ENCODE measurements at regions not wholly inside any gene's neighbourhood (a gene's known extent, or its start where the extent isn't known, plus 50 kb on each side); places are given as distances from the start of the nearest gene placed in this dataset.

DNA sequence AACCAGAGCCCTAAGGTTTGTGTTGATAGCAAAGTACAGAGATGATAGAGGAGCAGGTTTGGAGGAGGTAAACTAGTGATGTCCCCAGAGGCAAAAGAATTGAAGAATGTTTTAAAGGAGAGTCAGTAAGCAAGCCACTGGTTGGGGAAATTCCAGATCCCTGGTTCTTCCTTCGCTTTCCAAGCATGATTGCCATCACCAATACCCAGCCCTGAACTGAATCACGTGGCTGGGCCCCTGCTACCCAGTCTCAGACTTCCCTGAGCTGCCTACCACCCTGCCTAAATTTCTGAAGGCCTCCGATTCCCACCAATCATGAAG lies 95.3 kb upstream of the FOXN2 start:
- Histone ChIP-seq H2AFZ (ENCODE audit: control insufficient read depth, low read length) (no peak overlapping the region), H3K36me3 (ENCODE audit: control insufficient read depth in 2 of 2, extremely low read depth in 1 of 2, insufficient read depth in 2 of 2, low read length in 2 of 2) (no peaks in the 10 kb centered on the region), H3K4me1 (ENCODE audit: control insufficient read depth, extremely low read depth, insufficient read depth, low read length) (no peaks in the 10 kb centered on the region), H3K9me3 (ENCODE audit: control insufficient read depth, low read depth, low read length) (no peaks in the 10 kb centered on the region), H3K27ac (ENCODE audit: control insufficient read depth, insufficient read depth, low read length) (no peak overlapping the region), H3K9me1 (ENCODE audit: control insufficient read depth, extremely low read depth, insufficient read depth, low read length) (no peaks in the 10 kb centered on the region), H3K79me2 (ENCODE audit: control insufficient read depth, insufficient read depth, low read length) (no peaks in the 10 kb centered on the region), H3K27me3 (ENCODE audit: control insufficient read depth, extremely low read depth, insufficient read depth, low read length) (no peaks in the 10 kb centered on the region), H3K4me3 (ENCODE audit: control insufficient read depth in 2 of 3, extremely low read depth in 1 of 3, insufficient read depth in 2 of 3, low read depth in 1 of 3, low read length in 3 of 3) (no peak overlapping the region), H4K20me1 (ENCODE audit: control insufficient read depth, extremely low read depth, insufficient read depth, low read length) (no peaks in the 10 kb centered on the region), H3K9ac (ENCODE audit: control insufficient read depth, extremely low read depth, insufficient read depth, low read length) (no peak overlapping the region), H3K4me2 (ENCODE audit: control insufficient read depth, extremely low read depth, insufficient read depth, low read depth, low read length) (no peak overlapping the region)
- FAIRE-seq (no peak), DNase-seq (ENCODE audit: low read depth, low spot score) (no peak)
- no peak for TF ChIP-seq EZH2 (IDR thresholded peaks at IDR 0.05; ENCODE audit: low read length)
- TF ChIP-seq, protein P1, sequence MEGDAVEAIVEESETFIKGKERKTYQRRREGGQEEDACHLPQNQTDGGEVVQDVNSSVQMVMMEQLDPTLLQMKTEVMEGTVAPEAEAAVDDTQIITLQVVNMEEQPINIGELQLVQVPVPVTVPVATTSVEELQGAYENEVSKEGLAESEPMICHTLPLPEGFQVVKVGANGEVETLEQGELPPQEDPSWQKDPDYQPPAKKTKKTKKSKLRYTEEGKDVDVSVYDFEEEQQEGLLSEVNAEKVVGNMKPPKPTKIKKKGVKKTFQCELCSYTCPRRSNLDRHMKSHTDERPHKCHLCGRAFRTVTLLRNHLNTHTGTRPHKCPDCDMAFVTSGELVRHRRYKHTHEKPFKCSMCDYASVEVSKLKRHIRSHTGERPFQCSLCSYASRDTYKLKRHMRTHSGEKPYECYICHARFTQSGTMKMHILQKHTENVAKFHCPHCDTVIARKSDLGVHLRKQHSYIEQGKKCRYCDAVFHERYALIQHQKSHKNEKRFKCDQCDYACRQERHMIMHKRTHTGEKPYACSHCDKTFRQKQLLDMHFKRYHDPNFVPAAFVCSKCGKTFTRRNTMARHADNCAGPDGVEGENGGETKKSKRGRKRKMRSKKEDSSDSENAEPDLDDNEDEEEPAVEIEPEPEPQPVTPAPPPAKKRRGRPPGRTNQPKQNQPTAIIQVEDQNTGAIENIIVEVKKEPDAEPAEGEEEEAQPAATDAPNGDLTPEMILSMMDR (optimal IDR thresholded peaks at IDR 0.05 in 1 of 3, IDR thresholded peaks at IDR 0.05 in 1 of 3, conservative IDR thresholded peaks at IDR 0.05 in 1 of 3; ENCODE audit: extremely low read depth in 1 of 3, insufficient read depth in 2 of 3, low read length in 3 of 3), result no peak
- dilution Hi-C loops (cut with MboI; ENCODE audit: extremely low pct_ligation_motif_present, low sequenced_read_pairs), result no loop called here

GRCh38 chr2:48219555-48220436 lies 94.7 kb upstream of the FOXN2 start:
- no peak overlapping the region for H3K9ac ChIP-seq (ENCODE audit: control insufficient read depth, extremely low read depth, insufficient read depth, low read length)
- TF ChIP-seq, protein P1 (optimal IDR thresholded peaks at IDR 0.05 in 1 of 3, IDR thresholded peaks at IDR 0.05 in 1 of 3, conservative IDR thresholded peaks at IDR 0.05 in 1 of 3; ENCODE audit: extremely low read depth in 1 of 3, insufficient read depth in 2 of 3, low read length in 3 of 3), result no peak
- TF ChIP-seq EZH2 (IDR thresholded peaks at IDR 0.05; ENCODE audit: low read length), result no peak
- DNase-seq (ENCODE audit: low read depth, low spot score) (no peak), FAIRE-seq (no peak)
- no peak overlapping the region for H3K4me2 ChIP-seq (ENCODE audit: control insufficient read depth, extremely low read depth, insufficient read depth, low read depth, low read length)
- H3K79me2 ChIP-seq (ENCODE audit: control insufficient read depth, insufficient read depth, low read length), result no peaks in the 10 kb centered on the region
- H2AFZ ChIP-seq (ENCODE audit: control insufficient read depth, low read length), result no peak overlapping the region
- no peaks in the 10 kb centered on the region for H3K36me3 ChIP-seq (ENCODE audit: control insufficient read depth in 2 of 2, extremely low read depth in 1 of 2, insufficient read depth in 2 of 2, low read length in 2 of 2)
- dilution Hi-C loops (cut with MboI; ENCODE audit: extremely low pct_ligation_motif_present, low sequenced_read_pairs), result no loop called here
- H3K9me3 ChIP-seq (ENCODE audit: control insufficient read depth, low read depth, low read length), result no peaks in the 10 kb centered on the region
- H3K9me1 ChIP-seq (ENCODE audit: control insufficient read depth, extremely low read depth, insufficient read depth, low read length), result no peaks in the 10 kb centered on the region
- H3K27me3 ChIP-seq (ENCODE audit: control insufficient read depth, extremely low read depth, insufficient read depth, low read length), result no peaks in the 10 kb centered on the region
- no peaks in the 10 kb centered on the region for H4K20me1 ChIP-seq (ENCODE audit: control insufficient read depth, extremely low read depth, insufficient read depth, low read length)
- H3K4me3 ChIP-seq (ENCODE audit: control insufficient read depth in 2 of 3, extremely low read depth in 1 of 3, insufficient read depth in 2 of 3, low read depth in 1 of 3, low read length in 3 of 3), result no peak overlapping the region
- H3K4me1 ChIP-seq (ENCODE audit: control insufficient read depth, extremely low read depth, insufficient read depth, low read length), result no peaks in the 10 kb centered on the region
- no peak overlapping the region for H3K27ac ChIP-seq (ENCODE audit: control insufficient read depth, insufficient read depth, low read length)
